ENCODE measurements at regions not wholly inside any gene's neighbourhood (a gene's known extent, or its start where the extent isn't known, plus 50 kb on each side); places are given as distances from the start of the nearest gene placed in this dataset.

- no peak for DNase-seq (ENCODE audit: low read depth)
Observed at GRCh38 chr7:131899271-131900030, 343.0 kb upstream of the PODXL start.

DNA sequence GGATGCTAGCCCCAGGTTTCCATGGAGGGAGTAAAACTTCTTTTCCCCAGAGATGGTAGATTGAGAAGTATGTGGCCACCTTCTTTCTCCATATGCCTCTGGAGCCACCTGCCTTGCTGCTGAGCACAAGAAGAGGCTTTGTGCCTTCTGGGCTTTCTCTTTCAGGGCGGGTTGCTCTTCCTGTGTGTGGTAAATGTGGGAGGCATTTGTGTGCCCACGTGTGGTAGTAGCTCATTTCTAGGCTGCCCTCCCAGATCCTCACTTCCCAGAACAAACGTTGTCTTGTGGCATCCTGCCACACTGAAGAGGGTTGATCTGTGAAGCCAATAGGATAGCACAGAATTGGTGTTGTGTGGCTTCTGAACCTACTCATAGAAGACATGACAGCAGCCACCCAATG, 342.0 kb upstream of the PODXL start:
- DNase-seq (ENCODE audit: low read depth) = no peak

DNA sequence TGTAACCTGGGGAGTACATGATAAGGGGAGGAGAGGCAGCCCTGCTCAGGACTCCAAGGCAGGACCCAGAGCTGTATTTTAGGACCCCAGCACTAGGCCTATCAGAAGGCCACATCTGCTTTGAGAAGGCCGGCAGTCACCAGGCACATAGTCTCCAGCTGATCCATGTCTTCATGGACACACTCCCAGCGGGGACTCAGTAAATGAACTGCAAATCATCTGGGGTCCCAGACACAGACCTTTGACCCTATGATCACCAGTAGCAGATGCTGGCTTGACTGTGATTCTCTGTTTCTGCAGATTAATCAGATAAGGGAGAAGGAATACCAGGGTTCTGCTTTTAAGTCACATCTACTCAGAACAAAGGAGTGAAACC, 341.4 kb upstream of the PODXL start:
- no peak for DNase-seq (ENCODE audit: low read depth)

- DNase-seq (ENCODE audit: low read depth) = no peak
Observed at GRCh38 chr7:131897016-131897789, 340.8 kb upstream of the PODXL start.

- no peak for DNase-seq (ENCODE audit: low read depth)
Observed at GRCh38 chr7:131896165-131896863, 339.9 kb upstream of the PODXL start.

DNA sequence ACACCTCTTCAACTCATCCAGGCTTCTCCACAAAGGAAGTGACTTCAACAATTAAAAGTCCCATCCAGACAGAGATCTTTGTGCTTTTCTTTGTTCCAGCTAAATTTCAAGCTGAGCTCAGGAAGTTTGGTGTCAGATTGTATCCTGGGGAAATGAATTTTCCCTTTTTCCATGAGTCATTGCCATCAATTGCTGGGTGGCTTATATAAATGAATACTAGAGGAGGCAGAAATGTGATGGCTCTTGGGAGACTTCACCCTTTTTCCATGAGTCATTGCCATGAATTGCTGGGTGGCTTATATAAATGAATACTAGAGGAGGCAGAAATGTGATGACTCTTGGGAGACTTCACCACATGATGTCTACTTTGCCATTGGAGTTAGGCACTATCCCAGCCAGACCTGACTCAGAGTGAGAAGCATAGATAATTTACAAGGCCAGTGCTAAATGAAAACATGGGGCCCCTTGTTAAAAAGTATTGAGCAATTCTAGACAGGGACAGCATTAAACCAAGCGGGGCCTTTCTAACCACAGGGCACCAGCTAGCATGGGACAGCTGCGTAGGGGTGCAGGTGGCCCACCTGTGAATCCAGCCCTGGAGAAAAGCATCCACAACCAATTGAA, 339.2 kb upstream of the PODXL start:
- DNase-seq (ENCODE audit: low read depth) = peak; percentile 42

GRCh38 chr7:131893631-131894340, 337.4 kb upstream of the PODXL start:
- no peak for DNase-seq (ENCODE audit: low read depth)

DNA sequence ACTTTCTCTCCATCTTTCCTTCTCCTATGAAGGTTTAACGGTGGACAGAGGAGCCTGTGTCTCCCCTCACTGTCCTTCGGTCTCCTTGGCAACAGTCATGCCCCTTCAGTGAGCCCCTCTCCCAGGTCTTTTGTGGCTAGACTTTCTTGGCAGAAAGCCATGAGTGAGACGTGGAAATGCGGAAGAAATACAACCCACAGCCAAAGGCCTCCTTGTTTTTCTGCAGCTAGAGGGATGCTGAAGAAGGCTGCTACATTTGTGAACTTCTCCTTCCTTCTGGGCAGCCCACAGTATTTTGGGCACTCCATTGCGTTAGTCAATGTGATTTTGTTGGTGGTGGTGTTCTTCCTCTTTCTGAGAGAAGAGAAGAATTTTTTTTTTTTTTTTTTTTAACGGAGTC, 333.7 kb upstream of the PODXL start:
- no peak for DNase-seq (ENCODE audit: low read depth)

GRCh38 chr7:131889572-131890150, 333.2 kb upstream of the PODXL start:
- no peak for DNase-seq (ENCODE audit: low read depth)

- DNase-seq (ENCODE audit: low read depth) = no peak
Observed at GRCh38 chr7:131883769-131884168, 327.3 kb upstream of the PODXL start.

- no peak for DNase-seq (ENCODE audit: low read depth)
Observed at GRCh38 chr7:131883196-131883595, 326.8 kb upstream of the PODXL start.

DNA sequence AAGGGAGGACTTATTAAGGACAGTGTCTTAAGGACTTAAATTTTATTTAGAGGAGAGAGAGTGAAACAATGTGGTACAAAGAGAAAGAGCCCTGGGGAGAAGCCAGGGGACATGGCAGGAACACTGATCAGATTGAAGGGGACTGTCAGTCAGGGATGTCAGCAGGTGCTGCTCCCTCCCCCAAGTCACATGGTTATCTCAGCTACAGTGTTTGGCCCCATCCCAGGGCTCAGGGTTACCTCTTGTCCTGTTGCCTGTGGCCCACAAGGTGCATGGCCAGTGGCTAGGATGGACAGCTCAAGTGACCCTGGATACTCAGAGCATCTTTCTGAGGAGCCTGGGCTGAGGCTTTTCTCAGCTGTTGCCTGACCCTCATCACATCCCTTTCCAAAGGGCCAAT, 325.9 kb upstream of the PODXL start:
- no peak for DNase-seq (ENCODE audit: low read depth)

GRCh38 chr7:131880078-131880477, 323.6 kb upstream of the PODXL start:
- DNase-seq (ENCODE audit: low read depth) = no peak

- no peak for DNase-seq (ENCODE audit: low read depth)
Observed at GRCh38 chr7:131879424-131879823, 323.0 kb upstream of the PODXL start.

GRCh38 chr7:131878777-131879176, 322.3 kb upstream of the PODXL start:
- no peak for DNase-seq (ENCODE audit: low read depth)

DNA sequence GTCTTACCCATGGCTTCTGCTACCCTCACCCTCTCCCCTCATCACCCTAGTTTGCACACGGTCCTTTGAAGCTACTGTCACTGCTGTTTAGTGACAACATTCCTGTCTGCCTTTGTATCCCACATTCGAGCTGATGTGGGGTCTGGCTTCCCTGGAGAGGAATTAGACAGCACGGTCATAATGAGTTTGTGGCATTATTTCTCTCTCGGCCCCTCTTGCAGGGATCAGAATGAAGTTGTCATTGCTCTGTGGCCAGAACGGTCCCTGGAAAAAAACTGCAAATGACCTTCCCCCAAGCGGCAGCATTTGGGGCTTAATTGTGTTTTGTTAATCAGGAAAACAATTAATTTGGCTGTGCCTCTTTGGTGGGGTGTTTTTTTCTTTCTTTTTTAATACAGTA, 317.2 kb upstream of the PODXL start:
- no peak for DNase-seq (ENCODE audit: low read depth)

DNA sequence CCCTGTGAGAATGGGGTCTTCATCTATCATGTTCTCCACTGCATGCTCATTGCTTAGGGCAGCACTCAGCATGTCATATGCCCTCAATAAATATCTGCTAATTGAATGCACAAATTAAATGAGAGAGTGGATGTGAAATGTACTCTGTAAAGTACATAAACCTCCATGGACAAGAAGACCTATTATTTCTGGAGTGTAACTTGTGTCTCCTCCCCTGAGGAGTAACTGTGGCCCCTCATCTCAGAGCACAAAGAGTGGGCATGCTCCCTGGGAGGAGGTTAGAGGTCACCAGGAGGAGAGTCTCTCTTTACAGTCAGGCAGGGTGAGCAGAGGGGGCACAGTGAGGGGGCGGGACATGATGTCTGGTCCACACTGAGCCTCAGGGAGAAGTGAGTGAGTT, 313.6 kb upstream of the PODXL start:
- DNase-seq (ENCODE audit: low read depth) = no peak

GRCh38 chr7:131869169-131869844, 312.9 kb upstream of the PODXL start:
- DNase-seq (ENCODE audit: low read depth) = no peak

GRCh38 chr7:131867461-131867860, 311.0 kb upstream of the PODXL start:
- no peak for DNase-seq (ENCODE audit: low read depth)

DNA sequence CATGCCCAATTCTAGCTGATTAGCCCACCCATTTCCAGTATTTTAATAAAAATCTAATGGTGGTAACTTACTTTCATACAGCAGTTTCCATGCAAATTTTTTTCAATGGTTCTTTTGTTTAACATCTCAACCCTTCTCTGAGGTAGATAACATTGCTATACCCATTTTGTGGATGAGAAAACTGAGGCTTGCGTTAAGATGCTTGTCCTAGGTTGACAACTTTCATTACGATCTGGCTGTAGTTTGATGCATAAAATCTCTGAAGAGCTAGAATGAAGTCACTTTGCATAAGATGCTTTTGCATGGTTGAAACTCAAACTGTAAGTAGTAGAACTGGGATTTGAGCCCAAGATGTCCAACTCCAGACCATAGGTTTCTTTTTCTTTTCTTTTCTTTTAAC, 309.5 kb upstream of the PODXL start:
- DNase-seq (ENCODE audit: low read depth) = no peak

All from fibroblast of gingiva (primary cell).